WI38 (cell line): ENCODE measurements at regions not wholly inside any gene's neighbourhood (a gene's known extent, or its start where the extent isn't known, plus 50 kb on each side); places are given as distances from the start of the nearest gene placed in this dataset.
"Not testable (repeated sequence)": the region's sequence is repeated elsewhere in the genome, so short reads cannot be mapped to it uniquely, and the experiment has no call there.

ENCODE experiments used
- H3K4me3 ChIP-seq: 2 replicates; pipeline ENCODE4 v1.5.1; 2011; ENCODE audit warnings: low read depth, mild to moderate bottlenecking, control low read depth, low read length
- TF ChIP-seq, protein P1 (sequence below): IDR thresholded peaks from 2 replicates; pipeline ENCODE4 v1.5.1; 2012; ENCODE audit warnings: low read depth, mild to moderate bottlenecking, control low read depth, low read length

GRCh38 chr22:48503876-48504275 is 1323.8 kb downstream of the BRD1 start:
- H3K4me3 ChIP-seq, result no peak overlapping the region
- TF ChIP-seq, protein P1, sequence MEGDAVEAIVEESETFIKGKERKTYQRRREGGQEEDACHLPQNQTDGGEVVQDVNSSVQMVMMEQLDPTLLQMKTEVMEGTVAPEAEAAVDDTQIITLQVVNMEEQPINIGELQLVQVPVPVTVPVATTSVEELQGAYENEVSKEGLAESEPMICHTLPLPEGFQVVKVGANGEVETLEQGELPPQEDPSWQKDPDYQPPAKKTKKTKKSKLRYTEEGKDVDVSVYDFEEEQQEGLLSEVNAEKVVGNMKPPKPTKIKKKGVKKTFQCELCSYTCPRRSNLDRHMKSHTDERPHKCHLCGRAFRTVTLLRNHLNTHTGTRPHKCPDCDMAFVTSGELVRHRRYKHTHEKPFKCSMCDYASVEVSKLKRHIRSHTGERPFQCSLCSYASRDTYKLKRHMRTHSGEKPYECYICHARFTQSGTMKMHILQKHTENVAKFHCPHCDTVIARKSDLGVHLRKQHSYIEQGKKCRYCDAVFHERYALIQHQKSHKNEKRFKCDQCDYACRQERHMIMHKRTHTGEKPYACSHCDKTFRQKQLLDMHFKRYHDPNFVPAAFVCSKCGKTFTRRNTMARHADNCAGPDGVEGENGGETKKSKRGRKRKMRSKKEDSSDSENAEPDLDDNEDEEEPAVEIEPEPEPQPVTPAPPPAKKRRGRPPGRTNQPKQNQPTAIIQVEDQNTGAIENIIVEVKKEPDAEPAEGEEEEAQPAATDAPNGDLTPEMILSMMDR, result no peak

DNA sequence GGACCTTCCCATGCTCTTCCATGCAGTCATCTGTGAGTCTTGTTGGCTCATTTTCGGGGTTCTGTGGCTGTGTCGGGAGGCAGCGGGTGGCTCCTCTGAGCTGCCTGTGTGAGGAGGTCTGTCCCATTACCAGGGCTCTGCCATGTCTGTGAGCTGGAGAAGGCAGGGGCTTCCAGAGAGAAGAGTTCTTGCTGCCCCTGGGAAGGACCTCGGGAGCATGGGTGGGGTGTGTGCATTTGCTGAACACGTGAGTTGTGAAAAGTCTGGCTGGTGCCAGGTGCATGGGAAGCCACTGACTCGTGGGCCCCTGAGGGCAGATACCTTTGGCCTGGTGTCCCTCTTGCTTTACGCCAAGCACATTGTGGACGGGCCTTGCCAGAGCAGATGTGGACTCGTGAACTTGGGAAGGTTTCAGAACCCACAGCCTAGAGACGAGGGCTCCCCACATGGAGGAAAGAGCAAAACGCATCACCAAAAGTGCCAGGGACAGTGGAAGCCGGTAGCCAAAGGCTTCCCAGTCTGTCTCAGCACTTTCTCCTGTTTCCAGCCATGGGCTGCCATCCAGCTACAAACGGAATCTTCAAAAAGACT is 1324.5 kb downstream of the BRD1 start:
- TF ChIP-seq, protein P1, result no peak
- no peak overlapping the region for H3K4me3 ChIP-seq

GRCh38 chr22:48501231-48501750 is 1326.4 kb downstream of the BRD1 start:
- TF ChIP-seq, protein P1, result no peak
- no peak overlapping the region for H3K4me3 ChIP-seq

GRCh38 chr22:48500471-48501230 is 1327.0 kb downstream of the BRD1 start:
- no peak overlapping the region for H3K4me3 ChIP-seq
- TF ChIP-seq, protein P1, result no peak

DNA sequence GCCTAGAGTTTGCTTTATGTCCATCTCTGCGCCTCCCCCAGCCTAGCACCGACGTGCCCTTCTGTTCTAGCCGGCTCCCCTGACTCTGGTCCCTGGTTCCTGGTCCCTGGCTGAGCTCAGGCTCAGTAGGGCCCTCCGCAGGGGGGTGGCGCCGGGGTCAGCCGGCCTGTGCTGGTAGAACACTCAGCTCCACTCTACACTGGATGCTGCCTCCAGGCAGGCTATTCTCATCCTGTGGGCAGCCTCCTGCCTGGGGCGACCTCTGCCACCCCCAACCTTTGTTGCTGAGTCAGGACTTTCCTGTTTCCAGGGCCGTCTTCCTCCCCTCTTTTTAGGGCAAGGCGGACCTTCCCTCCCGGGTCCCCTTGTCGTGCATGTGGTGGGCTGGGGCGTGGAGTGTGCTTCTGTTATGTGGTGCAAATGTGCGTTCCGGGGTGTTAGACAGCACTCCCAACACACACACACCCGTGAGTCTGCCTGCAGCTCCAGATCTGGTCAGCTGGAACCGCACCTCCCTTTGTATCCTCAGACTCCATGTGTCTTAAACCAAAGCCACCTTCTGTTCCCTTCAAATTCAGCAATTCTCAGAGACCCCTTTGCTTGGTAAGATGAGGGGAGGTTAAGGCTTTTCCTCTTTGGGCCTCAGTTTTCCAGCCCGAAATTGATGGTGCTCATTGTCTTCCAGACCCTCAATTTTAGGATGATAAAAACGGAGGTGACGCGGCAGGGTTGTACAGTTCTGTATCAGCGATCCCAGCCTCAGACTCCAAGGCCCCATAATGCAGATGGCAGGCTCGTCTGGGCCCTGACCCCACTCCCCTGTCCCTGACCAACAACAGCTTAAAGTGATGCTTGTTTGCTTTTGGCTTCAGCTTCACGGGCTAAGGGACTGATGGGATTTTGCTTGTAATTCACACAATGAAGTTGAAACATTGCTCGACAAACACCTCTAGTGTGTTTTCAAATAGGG is 1327.9 kb downstream of the BRD1 start:
- TF ChIP-seq, protein P1, result no peak
- no peak overlapping the region for H3K4me3 ChIP-seq

GRCh38 chr22:48498526-48499331 is 1328.9 kb downstream of the BRD1 start:
- TF ChIP-seq, protein P1, result no peak
- H3K4me3 ChIP-seq, result no peak overlapping the region

- not testable (repeated sequence) for H3K4me3 ChIP-seq
Observed at GRCh38 chr22:48497743-48498520, 1329.7 kb downstream of the BRD1 start.
